ENCODE measurements at regions not wholly inside any gene's neighbourhood (a gene's known extent, or its start where the extent isn't known, plus 50 kb on each side); places are given as distances from the start of the nearest gene placed in this dataset.

- in situ Hi-C loops (cut with MboI; ENCODE audit: low sequenced_read_pairs) = no loop called here
Measured at GRCh38 chr17:34198519-34198918, 56.6 kb upstream of the CCL2 start.

DNA sequence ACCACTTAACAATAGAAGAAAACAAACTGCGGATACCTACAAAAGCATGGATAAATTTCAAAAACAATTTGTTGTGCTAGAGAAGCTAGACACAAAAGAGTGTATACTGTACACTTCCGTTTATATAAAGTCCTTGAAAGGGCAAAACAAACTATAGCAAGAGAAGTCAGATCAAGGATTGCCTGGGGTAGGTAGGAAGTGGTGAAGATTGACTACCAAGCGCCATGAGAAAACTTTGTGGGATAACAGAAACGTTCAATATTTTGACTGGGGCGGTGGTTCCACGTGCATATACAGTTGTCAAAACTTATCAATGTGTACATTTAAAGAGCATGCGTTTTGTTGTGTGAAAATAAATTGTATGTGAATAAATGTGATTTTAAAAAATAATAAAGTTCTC, 55.6 kb upstream of the CCL2 start:
- in situ Hi-C loops (cut with MboI; ENCODE audit: low sequenced_read_pairs) = no loop called here

DNA sequence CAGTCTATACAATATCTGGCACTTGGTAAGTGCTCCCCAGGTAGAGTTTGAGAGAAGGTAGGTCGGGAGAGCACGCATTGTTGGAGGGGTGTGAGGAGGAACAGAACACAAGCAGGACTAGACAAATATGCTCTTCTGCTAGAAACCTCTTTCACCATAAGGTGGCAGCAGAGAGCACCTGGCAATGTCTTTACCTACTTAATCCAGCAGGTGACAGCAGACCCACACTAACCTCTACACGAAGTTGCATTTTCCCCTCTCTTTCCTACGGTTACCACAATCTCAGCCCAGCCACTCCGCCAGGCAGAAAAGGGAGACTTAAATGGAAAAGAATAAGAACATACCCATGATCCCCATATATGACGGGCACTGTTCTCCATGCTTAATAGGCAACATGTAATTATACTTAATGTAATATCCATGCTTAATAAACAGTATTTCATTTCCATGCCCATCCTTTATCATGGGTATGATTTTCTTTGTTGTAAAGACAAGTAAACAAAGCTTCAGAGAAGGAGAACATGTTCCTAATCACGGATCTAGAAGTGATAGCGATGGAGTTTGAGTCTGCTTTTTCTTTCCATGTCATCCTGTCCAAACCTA, 55.1 kb upstream of the CCL2 start:
- in situ Hi-C loops (cut with MboI; ENCODE audit: low sequenced_read_pairs) = loop anchor here (5.0 kb wide), 1 partner anchor 162 kb away; the partner anchor contains the start of gene CCL1

- in situ Hi-C loops (cut with MboI; ENCODE audit: low sequenced_read_pairs) = loop anchor here (5.0 kb wide), 1 partner anchor 161 kb away; the partner anchor contains the start of gene CCL1
Measured at GRCh38 chr17:34201225-34201624, 53.9 kb upstream of the CCL2 start.

- in situ Hi-C loops (cut with MboI; ENCODE audit: low sequenced_read_pairs) = loop anchor here (5.0 kb wide), 1 partner anchor 161 kb away; the partner anchor contains the start of gene CCL1
Measured at GRCh38 chr17:34201767-34202166, 53.3 kb upstream of the CCL2 start.

DNA sequence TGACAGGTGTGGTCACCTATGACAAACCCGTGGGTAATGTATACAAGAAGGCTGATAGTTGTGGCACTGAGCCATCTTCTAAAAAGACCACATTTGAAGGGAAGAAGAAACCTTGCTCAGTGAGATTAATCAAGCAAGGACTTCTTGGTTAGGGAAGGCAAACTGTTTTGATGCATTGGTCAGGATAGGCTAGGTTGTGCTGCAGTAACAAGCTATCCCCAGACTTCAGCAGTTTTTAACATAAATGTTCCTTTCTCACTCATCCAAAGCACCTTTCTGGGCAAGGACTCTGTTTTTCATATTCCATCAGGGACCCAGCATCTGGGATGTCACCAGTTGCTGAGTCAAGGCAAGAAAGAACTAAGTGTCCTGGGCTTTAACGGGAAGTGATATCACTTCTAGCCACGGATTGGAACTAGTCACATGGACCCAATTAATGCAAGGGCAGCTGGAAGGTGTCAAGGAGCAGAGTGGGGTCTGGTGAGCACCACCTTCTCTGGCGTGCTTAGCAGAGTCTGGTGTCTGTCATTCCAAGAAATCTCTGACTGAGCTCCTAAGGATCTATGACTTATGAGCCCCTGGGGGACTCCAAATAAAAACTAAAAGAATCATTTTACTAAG, 52.0 kb upstream of the CCL2 start:
- in situ Hi-C loops (cut with MboI; ENCODE audit: low sequenced_read_pairs) = loop anchor here (5.0 kb wide), 1 partner anchor 159 kb away; the partner anchor contains the start of gene CCL1

- in situ Hi-C loops (cut with MboI; ENCODE audit: low sequenced_read_pairs) = loop anchor here (5.0 kb wide), 1 partner anchor 158 kb away; the partner anchor contains the start of gene CCL1
Measured at GRCh38 chr17:34204402-34204801, 50.7 kb upstream of the CCL2 start.
